Mesendoderm (in vitro differentiated cells): ENCODE measurements at regions not wholly inside any gene's neighbourhood (a gene's known extent, or its start where the extent isn't known, plus 50 kb on each side); places are given as distances from the start of the nearest gene placed in this dataset.
"Not testable (repeated sequence)": the region's sequence is repeated elsewhere in the genome, so short reads cannot be mapped to it uniquely, and the experiment has no call there.

Source experiments
- DNase-seq: peaks from one replicate; pipeline ENCODE4 v3.0.0; 2013
- H2AK5ac ChIP-seq: 2 replicates; pipeline ENCODE4 v1.6.1; 2013; ENCODE audit warnings: low read length, inconsistent platforms
- H2BK120ac ChIP-seq: 2 replicates; pipeline ENCODE4 v1.6.1; 2013; ENCODE audit warnings: low read depth, mild to moderate bottlenecking, low read length, moderate library complexity, mixed read lengths
- H2BK15ac ChIP-seq: replicated peaks from 2 replicates; pipeline ENCODE4 v1.6.1; 2013; ENCODE audit warnings: low read depth, mild to moderate bottlenecking, moderate library complexity
- H2BK5ac ChIP-seq: 2 replicates; pipeline ENCODE4 v1.6.1; 2013; ENCODE audit warnings: low read length, inconsistent platforms
- H3K18ac ChIP-seq: 2 replicates; pipeline ENCODE4 v1.6.1; 2013; ENCODE audit warnings: mild to moderate bottlenecking, low read length, mixed read lengths
- H3K23ac ChIP-seq: one replicate; pipeline ENCODE4 v1.6.1; 2013; ENCODE audit warnings: low read length
- H3K27ac ChIP-seq: 2 replicates; pipeline ENCODE4 v1.5.1; 2013; ENCODE audit warnings: low read depth, mild to moderate bottlenecking, inconsistent platforms, low read length, moderate library complexity
- H3K27me3 ChIP-seq: 2 replicates; pipeline ENCODE4 v1.6.1; 2013; ENCODE audit warnings: low read length, control low read depth, mild to moderate bottlenecking, inconsistent platforms; ENCODE audit not compliant: insufficient read depth, poor library complexity
- H3K36me3 ChIP-seq: 2 replicates; pipeline ENCODE4 v1.6.1; 2013; ENCODE audit warnings: low read length, inconsistent platforms; ENCODE audit not compliant: control insufficient read depth, insufficient read depth
- H3K4ac ChIP-seq: one replicate; pipeline ENCODE4 v1.6.1; 2013; ENCODE audit warnings: low read depth, mild to moderate bottlenecking, low read length, moderate library complexity
- H3K4me1 ChIP-seq: 2 replicates; pipeline ENCODE4 v1.6.1; 2013; ENCODE audit warnings: low read depth, low read length, inconsistent platforms; ENCODE audit not compliant: control insufficient read depth
- H3K4me2 ChIP-seq: 2 replicates; pipeline ENCODE4 v1.6.1; 2013; ENCODE audit warnings: low read length
- H3K4me3 ChIP-seq: 2 replicates; pipeline ENCODE4 v1.5.1; 2013; ENCODE audit warnings: mild to moderate bottlenecking, low read length
- H3K56ac ChIP-seq: one replicate; pipeline ENCODE4 v1.6.1; 2013; ENCODE audit warnings: low read length
- H3K79me1 ChIP-seq: 2 replicates; pipeline ENCODE4 v1.6.1; 2013; ENCODE audit warnings: low read length, inconsistent platforms
- H3K79me2 ChIP-seq: 2 replicates; pipeline ENCODE4 v1.6.1; 2013; ENCODE audit warnings: mild to moderate bottlenecking, low read length; ENCODE audit not compliant: control insufficient read depth, insufficient read depth
- H3K9ac ChIP-seq: 2 replicates; pipeline ENCODE4 v1.6.1; 2013; ENCODE audit warnings: low read length, inconsistent platforms
- H4K5ac ChIP-seq: one replicate; pipeline ENCODE4 v1.6.1; 2013; ENCODE audit warnings: low read length
- H4K8ac ChIP-seq: one replicate; pipeline ENCODE4 v1.6.1; 2013; ENCODE audit warnings: low read depth, mild to moderate bottlenecking, control low read depth, low read length, moderate library complexity
- WGBS: extraction: QIAGEN DNeasy Blood & Tissue Kit; methylation state at CpG from one replicate; pipeline ENCODE4 v1.1.7; 2013; ENCODE audit warnings: low lambda C conversion rate, missing lambda C conversion rate; ENCODE audit not compliant: insufficient coverage; ENCODE audit errors: extremely low coverage; 5-methylcytosine and 5-hydroxymethylcytosine counted together

DNA sequence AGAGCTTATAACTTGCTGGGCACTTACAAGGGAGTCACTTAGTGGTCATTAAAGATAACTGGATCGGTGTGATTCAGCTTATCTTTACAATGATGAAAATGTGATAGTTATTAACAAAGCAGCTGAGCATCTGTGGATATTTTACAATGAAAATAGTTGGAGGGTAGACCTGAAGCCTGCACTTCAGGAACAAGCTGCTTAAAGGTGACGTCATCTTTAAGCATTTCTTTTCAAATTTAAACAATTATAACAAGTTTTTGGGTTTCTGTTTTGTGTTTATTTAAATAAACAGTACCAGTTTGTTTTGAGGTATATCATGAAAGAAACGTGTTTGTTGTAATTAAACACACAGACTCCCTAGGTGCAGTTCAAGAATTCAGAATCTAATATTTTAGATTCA is 513.9 kb downstream of the ZNF516 start:
- no peak overlapping the region for H2BK15ac ChIP-seq
- no peak overlapping the region for H3K4me3 ChIP-seq
- no peak overlapping the region for H4K5ac ChIP-seq
- WGBS, result no CpG with 5 or more reads among the region's 3 CpGs
- H2BK5ac ChIP-seq, result no peak overlapping the region
- no peak overlapping the region for H2AK5ac ChIP-seq
- H3K36me3 ChIP-seq, result no peaks in the 10 kb centered on the region
- H3K4me2 ChIP-seq, result no peak overlapping the region
- no peaks in the 10 kb centered on the region for H3K79me1 ChIP-seq
- no peak overlapping the region for H3K23ac ChIP-seq
- H2BK120ac ChIP-seq, result no peak overlapping the region
- no peak for DNase-seq
- no peak overlapping the region for H4K8ac ChIP-seq
- H3K79me2 ChIP-seq, result no peaks in the 10 kb centered on the region
- no peak overlapping the region for H3K56ac ChIP-seq
- no peak overlapping the region for H3K4ac ChIP-seq
- H3K27ac ChIP-seq, result no peak overlapping the region
- H3K18ac ChIP-seq, result no peak overlapping the region
- H3K4me1 ChIP-seq, result no peaks in the 10 kb centered on the region
- H3K9ac ChIP-seq, result no peak overlapping the region
- H3K27me3 ChIP-seq, result no peaks in the 10 kb centered on the region

GRCh38 chr18:75977081-75977480 is 518.0 kb downstream of the ZNF516 start:
- no peak overlapping the region for H2BK15ac ChIP-seq
- no peaks in the 10 kb centered on the region for H3K79me1 ChIP-seq
- no peak for DNase-seq
- WGBS, result no CpG with 5 or more reads among the region's 5 CpGs
- no peak overlapping the region for H4K8ac ChIP-seq
- no peak overlapping the region for H3K4me3 ChIP-seq
- H3K27me3 ChIP-seq, result no peaks in the 10 kb centered on the region
- no peaks in the 10 kb centered on the region for H3K79me2 ChIP-seq
- H2AK5ac ChIP-seq, result no peak overlapping the region
- no peak overlapping the region for H3K18ac ChIP-seq
- H3K27ac ChIP-seq, result no peak overlapping the region
- no peak overlapping the region for H2BK120ac ChIP-seq
- H3K4me1 ChIP-seq, result no peaks in the 10 kb centered on the region
- H3K23ac ChIP-seq, result no peak overlapping the region
- H3K56ac ChIP-seq, result no peak overlapping the region
- no peak overlapping the region for H3K4me2 ChIP-seq
- H3K9ac ChIP-seq, result no peak overlapping the region
- H4K5ac ChIP-seq, result no peak overlapping the region
- no peak overlapping the region for H3K4ac ChIP-seq
- H3K36me3 ChIP-seq, result no peaks in the 10 kb centered on the region
- H2BK5ac ChIP-seq, result no peak overlapping the region

GRCh38 chr18:75970212-75970611 is 524.8 kb downstream of the ZNF516 start:
- H2BK15ac ChIP-seq, result no peak overlapping the region

DNA sequence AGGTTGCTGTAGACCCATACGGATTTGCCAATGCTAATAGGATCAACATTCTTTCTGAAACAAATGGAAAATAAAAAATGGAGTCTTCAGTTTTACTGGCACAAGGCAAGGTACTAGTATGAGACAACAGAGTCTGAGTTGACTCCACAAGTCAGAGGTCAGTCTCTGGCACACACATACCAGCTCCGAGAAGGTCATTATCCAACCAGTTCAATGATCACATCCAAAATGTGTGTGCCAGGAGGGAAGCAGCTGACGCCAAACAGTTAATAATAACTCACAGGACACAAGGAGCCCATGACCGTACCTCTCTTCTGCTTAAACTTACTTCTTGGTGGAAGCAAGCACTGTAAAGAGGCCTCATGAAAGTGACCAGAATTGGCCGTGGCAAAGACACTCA is 528.6 kb downstream of the ZNF516 start:
- Histone ChIP-seq H3K56ac (no peak overlapping the region), H3K9ac (no peak overlapping the region), H2BK5ac (no peak overlapping the region), H3K27me3 (no peaks in the 10 kb centered on the region), H3K4me2 (no peak overlapping the region), H3K4me1 (no peaks in the 10 kb centered on the region), H3K18ac (no peak overlapping the region), H4K5ac (no peak overlapping the region), H3K79me2 (no peaks in the 10 kb centered on the region), H2BK120ac (no peak overlapping the region), H3K23ac (no peak overlapping the region), H2AK5ac (no peak overlapping the region), H2BK15ac (no peak overlapping the region), H3K27ac (no peak overlapping the region), H4K8ac (no peak overlapping the region), H3K79me1 (no peaks in the 10 kb centered on the region), H3K4me3 (no peak overlapping the region), H3K36me3 (no peaks in the 10 kb centered on the region), H3K4ac (no peak overlapping the region)
- DNase-seq, result no peak
- WGBS, result no CpG with 5 or more reads among the region's 5 CpGs

More at GRCh38 chr18:75970212-75970611, 524.8 kb downstream of the ZNF516 start:
- no peak overlapping the region for H3K4ac ChIP-seq
- no peak overlapping the region for H3K18ac ChIP-seq
- H3K4me2 ChIP-seq, result no peak overlapping the region
- H4K5ac ChIP-seq, result no peak overlapping the region
- H2AK5ac ChIP-seq, result no peak overlapping the region
- H3K9ac ChIP-seq, result no peak overlapping the region
- H3K27me3 ChIP-seq, result no peaks in the 10 kb centered on the region
- no peak overlapping the region for H2BK5ac ChIP-seq
- H2BK120ac ChIP-seq, result no peak overlapping the region
- no peaks in the 10 kb centered on the region for H3K79me1 ChIP-seq
- H3K36me3 ChIP-seq, result no peaks in the 10 kb centered on the region
- H3K56ac ChIP-seq, result no peak overlapping the region
- no peak overlapping the region for H3K4me3 ChIP-seq
- H3K79me2 ChIP-seq, result no peaks in the 10 kb centered on the region
- H4K8ac ChIP-seq, result no peak overlapping the region
- no peak for DNase-seq
- no peaks in the 10 kb centered on the region for H3K4me1 ChIP-seq
- no CpG with 5 or more reads among the region's 13 CpGs for WGBS
- no peak overlapping the region for H3K27ac ChIP-seq
- H3K23ac ChIP-seq, result no peak overlapping the region

GRCh38 chr18:75962036-75962572 is 532.9 kb downstream of the ZNF516 start:
- H2BK120ac ChIP-seq, result no peak overlapping the region
- no peak overlapping the region for H4K5ac ChIP-seq
- H3K27ac ChIP-seq, result no peak overlapping the region
- H3K79me1 ChIP-seq, result no peaks in the 10 kb centered on the region
- H2BK15ac ChIP-seq, result no peak overlapping the region
- H3K27me3 ChIP-seq, result no peaks in the 10 kb centered on the region
- H3K18ac ChIP-seq, result no peak overlapping the region
- no peak overlapping the region for H3K56ac ChIP-seq
- H3K36me3 ChIP-seq, result no peaks in the 10 kb centered on the region
- no peak overlapping the region for H3K23ac ChIP-seq
- H3K79me2 ChIP-seq, result no peaks in the 10 kb centered on the region
- no peak overlapping the region for H2BK5ac ChIP-seq
- DNase-seq, result no peak
- no peak overlapping the region for H3K4ac ChIP-seq
- no peak overlapping the region for H3K4me3 ChIP-seq
- no peak overlapping the region for H2AK5ac ChIP-seq
- no CpG with 5 or more reads among the region's 7 CpGs for WGBS
- no peak overlapping the region for H3K9ac ChIP-seq
- no peak overlapping the region for H3K4me2 ChIP-seq
- no peak overlapping the region for H4K8ac ChIP-seq
- no peaks in the 10 kb centered on the region for H3K4me1 ChIP-seq

DNA sequence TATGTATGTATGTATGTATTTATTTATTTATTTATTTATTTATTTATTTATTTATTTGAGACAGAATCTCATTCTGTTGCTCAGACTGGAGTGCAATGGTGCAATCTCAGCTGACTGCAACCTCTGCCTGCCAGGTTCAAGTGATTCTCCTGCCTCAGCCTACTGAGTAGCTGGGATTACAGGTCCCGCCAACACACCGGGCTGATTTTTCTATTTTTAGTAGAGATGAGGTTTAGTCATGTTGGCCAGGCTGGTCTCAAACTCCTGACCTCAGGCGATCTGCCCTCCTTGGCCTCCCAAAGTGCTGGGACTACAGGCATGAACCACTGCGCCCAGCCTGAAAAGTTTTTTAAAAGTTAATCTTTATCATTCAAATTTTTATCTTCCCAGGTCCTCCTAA is 532.9 kb upstream of the SMIM21 start:
- H2AK5ac ChIP-seq, H3K4ac ChIP-seq, H3K56ac ChIP-seq, H2BK15ac ChIP-seq, DNase-seq, H3K27me3 ChIP-seq, H3K79me2 ChIP-seq, H2BK120ac ChIP-seq, H3K27ac ChIP-seq, H3K79me1 ChIP-seq, H3K23ac ChIP-seq, H3K4me3 ChIP-seq, H3K4me2 ChIP-seq, H3K18ac ChIP-seq, H4K8ac ChIP-seq, H3K36me3 ChIP-seq, H4K5ac ChIP-seq, H3K9ac ChIP-seq, H2BK5ac ChIP-seq, H3K4me1 ChIP-seq: not testable (repeated sequence)
- no CpG with 5 or more reads among the region's 4 CpGs for whole genome bisulfite sequencing
